GM21381 (cell line): ENCODE measurements at regions not wholly inside any gene's neighbourhood (a gene's known extent, or its start where the extent isn't known, plus 50 kb on each side); places are given as distances from the start of the nearest gene placed in this dataset.

ENCODE experiments used
- ATAC-seq: cut with Tn5 transposase; IDR thresholded peaks from one replicate; pipeline ENCODE4 v1.9.1; 2021; ENCODE audit warnings: mild to moderate bottlenecking, moderate library complexity; ENCODE audit not compliant: unreplicated experiment

GRCh38 chr5:152987131-152987530 is 503.3 kb upstream of the GRIA1 start:
- ATAC-seq: no peak

- no peak for ATAC-seq
These were observed 500.3 kb upstream of the GRIA1 start for GRCh38 chr5:152990217-152990616.

GRCh38 chr5:152990649-152991048 is 499.8 kb upstream of the GRIA1 start:
- no peak for ATAC-seq

GRCh38 chr5:152994033-152994680 is 496.3 kb upstream of the GRIA1 start:
- no peak for ATAC-seq

GRCh38 chr5:152995214-152995725 is 495.2 kb upstream of the GRIA1 start:
- ATAC-seq: no peak

- ATAC-seq: no peak
These were observed 484.8 kb upstream of the GRIA1 start for GRCh38 chr5:153005711-153006110.

- ATAC-seq: no peak
These were observed 483.8 kb upstream of the GRIA1 start for GRCh38 chr5:153006681-153007080.

- ATAC-seq: no peak
These were observed 476.3 kb upstream of the GRIA1 start for GRCh38 chr5:153014194-153014593.

GRCh38 chr5:153018121-153018520 is 472.3 kb upstream of the GRIA1 start:
- no peak for ATAC-seq

GRCh38 chr5:153030755-153031725 is 459.4 kb upstream of the GRIA1 start:
- no peak for ATAC-seq

- no peak for ATAC-seq
These were observed 451.0 kb upstream of the GRIA1 start for GRCh38 chr5:153039501-153039900.

GRCh38 chr5:153043886-153044285 is 446.6 kb upstream of the GRIA1 start:
- no peak for ATAC-seq

GRCh38 chr5:153050496-153051179 is 439.8 kb upstream of the GRIA1 start:
- ATAC-seq: no peak

GRCh38 chr5:153066281-153066680 is 424.2 kb upstream of the GRIA1 start:
- no peak for ATAC-seq

GRCh38 chr5:153067869-153068268 is 422.6 kb upstream of the GRIA1 start:
- no peak for ATAC-seq

- no peak for ATAC-seq
These were observed 411.1 kb upstream of the GRIA1 start for GRCh38 chr5:153079396-153079795.

GRCh38 chr5:153080940-153081339 is 409.5 kb upstream of the GRIA1 start:
- no peak for ATAC-seq

GRCh38 chr5:153081385-153081784 is 409.1 kb upstream of the GRIA1 start:
- ATAC-seq: no peak

- ATAC-seq: no peak
These were observed 406.0 kb upstream of the GRIA1 start for GRCh38 chr5:153084511-153084910.

GRCh38 chr5:153086486-153086885 is 404.0 kb upstream of the GRIA1 start:
- no peak for ATAC-seq

- ATAC-seq: no peak
These were observed 401.9 kb upstream of the GRIA1 start for GRCh38 chr5:153088538-153088937.
